HK-2 (cell line): ENCODE measurements at regions not wholly inside any gene's neighbourhood (a gene's known extent, or its start where the extent isn't known, plus 50 kb on each side); places are given as distances from the start of the nearest gene placed in this dataset.

Experiments used
- DNase-seq: peaks from one replicate; pipeline ENCODE4 v3.0.0-alpha.2; 2018; ENCODE audit not compliant: unreplicated experiment

GRCh38 chr2:64704161-64704560 is 50.4 kb upstream of the SERTAD2 start:
- no peak for DNase-seq

- no peak for DNase-seq
Observed at GRCh38 chr2:64704996-64705395, 51.3 kb upstream of the SERTAD2 start.

- no peak for DNase-seq
Observed at GRCh38 chr2:64707276-64707675, 53.6 kb upstream of the SERTAD2 start.

GRCh38 chr2:64708829-64709228 is 55.1 kb upstream of the SERTAD2 start:
- DNase-seq = no peak

GRCh38 chr2:64711252-64711800 is 57.6 kb upstream of the SERTAD2 start:
- no peak for DNase-seq

- no peak for DNase-seq
Observed at GRCh38 chr2:64713686-64714085, 60.0 kb upstream of the SERTAD2 start.

- no peak for DNase-seq
Observed at GRCh38 chr2:64716569-64716968, 62.9 kb upstream of the SERTAD2 start.

- DNase-seq = no peak
Observed at GRCh38 chr2:64718250-64718885, 64.7 kb upstream of the SERTAD2 start.

- no peak for DNase-seq
Observed at GRCh38 chr2:64720535-64721319, 67.0 kb upstream of the SERTAD2 start.

GRCh38 chr2:64721320-64721623 is 67.6 kb upstream of the SERTAD2 start:
- no peak for DNase-seq

- DNase-seq = no peak
Observed at GRCh38 chr2:64722291-64723044, 68.8 kb upstream of the SERTAD2 start.

- no peak for DNase-seq
Observed at GRCh38 chr2:64727013-64727767, 73.5 kb upstream of the SERTAD2 start.

- DNase-seq = no peak
Observed at GRCh38 chr2:64727843-64728463, 74.2 kb upstream of the SERTAD2 start.

GRCh38 chr2:64730551-64731262 is 77.0 kb upstream of the SERTAD2 start:
- DNase-seq = peak; percentile 38

GRCh38 chr2:64731263-64731643 is 77.5 kb upstream of the SERTAD2 start:
- DNase-seq = no peak

- DNase-seq = no peak
Observed at GRCh38 chr2:64731746-64732145, 78.0 kb upstream of the SERTAD2 start.

- no peak for DNase-seq
Observed at GRCh38 chr2:64732146-64732545, 78.4 kb upstream of the SERTAD2 start.

- DNase-seq = no peak
Observed at GRCh38 chr2:64735504-64735903, 81.8 kb upstream of the SERTAD2 start.

- no peak for DNase-seq
Observed at GRCh38 chr2:64737547-64737946, 83.8 kb upstream of the SERTAD2 start.

GRCh38 chr2:64738026-64738425 is 84.3 kb upstream of the SERTAD2 start:
- no peak for DNase-seq

GRCh38 chr2:64742678-64743077 is 89.0 kb upstream of the SERTAD2 start:
- no peak for DNase-seq
